ENCODE measurements at regions not wholly inside any gene's neighbourhood (a gene's known extent, or its start where the extent isn't known, plus 50 kb on each side); places are given as distances from the start of the nearest gene placed in this dataset.

- TF ChIP-seq CTCF (IDR thresholded peaks at IDR 0.05) (no peak), EZH2 (IDR thresholded peaks at IDR 0.05; ENCODE audit: borderline replicate concordance, insufficient read depth, low read depth, low read length, poor library complexity, severe bottlenecking) (no peak)
Measured at GRCh38 chr6:144908004-144908403, 622.9 kb downstream of the UTRN start.
